NCI-H460 (cell line): ENCODE measurements at regions not wholly inside any gene's neighbourhood (a gene's known extent, or its start where the extent isn't known, plus 50 kb on each side); places are given as distances from the start of the nearest gene placed in this dataset.
A peak's percentile ranks its signal among the peaks of the same experiment; 100 is the strongest.

Source experiments
- DNase-seq: peaks from one replicate; pipeline ENCODE4 v3.0.0-alpha.2; 2016; ENCODE audit warnings: low read depth; ENCODE audit errors: extremely low read depth

GRCh38 chr12:97404543-97404942 lies 58.1 kb upstream of the RMST start:
- DNase-seq: peak; percentile 44

DNA sequence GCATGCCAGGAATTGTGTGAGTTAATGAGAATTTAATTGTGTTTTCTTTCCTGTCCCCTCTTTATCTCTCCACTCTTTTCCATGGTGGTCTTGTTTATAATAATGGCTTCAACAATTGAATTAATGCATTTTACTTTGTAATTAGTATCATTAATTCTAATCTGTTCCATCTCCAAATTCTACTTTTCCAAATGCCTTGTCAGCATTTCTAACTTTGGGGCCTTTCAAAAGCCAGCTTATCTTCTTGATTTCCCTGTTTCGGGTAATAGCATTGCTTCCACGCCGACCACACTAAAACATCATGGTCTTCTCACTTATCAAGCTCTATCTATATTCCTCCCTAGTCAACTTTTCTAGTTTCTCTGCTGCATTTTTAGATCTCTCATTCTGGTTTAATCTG lies 54.2 kb upstream of the RMST start:
- DNase-seq: no peak

GRCh38 chr12:97411341-97411740 lies 51.3 kb upstream of the RMST start:
- DNase-seq: no peak
